NB4 (cell line): ENCODE measurements at regions not wholly inside any gene's neighbourhood (a gene's known extent, or its start where the extent isn't known, plus 50 kb on each side); places are given as distances from the start of the nearest gene placed in this dataset.

Experiments
- MAX ChIP-seq: IDR thresholded peaks from 2 replicates; pipeline ENCODE4 v1.6.1; 2011; ENCODE audit warnings: low read depth, low read length
- MYC ChIP-seq: IDR thresholded peaks from 2 replicates; pipeline ENCODE4 v1.6.1; 2011; ENCODE audit warnings: low read depth, low read length
- POLR2A ChIP-seq: IDR thresholded peaks from 2 replicates; pipeline ENCODE4 v1.6.1; 2011; ENCODE audit warnings: mild to moderate bottlenecking; ENCODE audit not compliant: insufficient read length; ENCODE audit errors: extremely low read depth
- TF ChIP-seq, protein P1 (sequence below): IDR thresholded peaks from one replicate; pipeline ENCODE4 v1.5.1; 2012; ENCODE audit warnings: low read depth, low read length

DNA sequence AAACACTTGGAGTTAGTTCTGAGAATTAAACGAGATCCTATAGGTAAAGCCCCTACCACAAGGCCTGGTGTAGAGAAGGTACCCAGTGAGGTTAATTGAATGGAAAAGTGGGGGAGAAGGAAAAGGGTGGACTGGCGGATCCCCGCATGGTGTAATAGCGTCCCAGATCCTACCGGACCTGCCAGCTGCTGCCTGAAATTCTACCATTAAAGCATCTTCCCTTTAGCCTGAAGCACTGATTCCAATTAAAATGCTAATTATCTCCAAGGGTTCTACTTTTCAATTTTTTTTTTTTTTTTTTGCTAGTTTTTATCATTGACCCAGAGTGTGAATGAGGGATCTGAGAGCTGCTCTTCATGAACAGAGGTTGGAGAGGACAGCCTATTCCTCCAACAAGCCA is 237.9 kb downstream of the TLE3 start:
- TF ChIP-seq, protein P1, sequence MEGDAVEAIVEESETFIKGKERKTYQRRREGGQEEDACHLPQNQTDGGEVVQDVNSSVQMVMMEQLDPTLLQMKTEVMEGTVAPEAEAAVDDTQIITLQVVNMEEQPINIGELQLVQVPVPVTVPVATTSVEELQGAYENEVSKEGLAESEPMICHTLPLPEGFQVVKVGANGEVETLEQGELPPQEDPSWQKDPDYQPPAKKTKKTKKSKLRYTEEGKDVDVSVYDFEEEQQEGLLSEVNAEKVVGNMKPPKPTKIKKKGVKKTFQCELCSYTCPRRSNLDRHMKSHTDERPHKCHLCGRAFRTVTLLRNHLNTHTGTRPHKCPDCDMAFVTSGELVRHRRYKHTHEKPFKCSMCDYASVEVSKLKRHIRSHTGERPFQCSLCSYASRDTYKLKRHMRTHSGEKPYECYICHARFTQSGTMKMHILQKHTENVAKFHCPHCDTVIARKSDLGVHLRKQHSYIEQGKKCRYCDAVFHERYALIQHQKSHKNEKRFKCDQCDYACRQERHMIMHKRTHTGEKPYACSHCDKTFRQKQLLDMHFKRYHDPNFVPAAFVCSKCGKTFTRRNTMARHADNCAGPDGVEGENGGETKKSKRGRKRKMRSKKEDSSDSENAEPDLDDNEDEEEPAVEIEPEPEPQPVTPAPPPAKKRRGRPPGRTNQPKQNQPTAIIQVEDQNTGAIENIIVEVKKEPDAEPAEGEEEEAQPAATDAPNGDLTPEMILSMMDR = no peak
- TF ChIP-seq POLR2A (no peak), MAX (no peak), MYC (no peak)
